Limb (tissue), 2 donors: ENCODE measurements at regions not wholly inside any gene's neighbourhood (a gene's known extent, or its start where the extent isn't known, plus 50 kb on each side); places are given as distances from the start of the nearest gene placed in this dataset.

ENCODE experiments used
- DNase-seq, 2 donors: peaks; one replicate each; pipeline ENCODE4 v3.0.0-alpha.2; 2016; ENCODE audit errors: extremely low spot score in 2 of 2

- no peak for DNase-seq
Measured at GRCh38 chr12:126789963-126790362, 1477.0 kb upstream of the TMEM132C start.

- DNase-seq: no peak
Measured at GRCh38 chr12:126791122-126791521, 1475.8 kb upstream of the TMEM132C start.

DNA sequence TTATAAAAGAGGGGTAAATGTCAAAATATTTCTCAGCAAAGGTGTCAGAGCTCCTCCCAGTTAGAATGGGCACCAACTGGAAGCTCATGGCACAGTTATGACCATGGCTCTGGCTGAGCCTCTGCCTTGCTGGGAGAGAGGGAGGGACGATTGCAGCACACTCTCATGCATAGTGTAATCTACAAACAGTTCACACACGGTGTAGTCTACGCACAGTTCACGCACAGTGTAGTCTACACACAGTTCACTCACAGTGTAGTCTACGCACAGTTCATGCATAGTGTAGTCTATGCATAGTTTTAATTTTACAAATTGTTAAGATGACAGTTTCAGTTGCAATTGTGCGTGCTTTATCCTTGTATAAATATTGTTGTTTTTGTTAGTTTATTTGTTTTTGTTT is 1474.6 kb upstream of the TMEM132C start:
- no peak for DNase-seq

- DNase-seq: no peak
Measured at GRCh38 chr12:126797525-126797924, 1469.4 kb upstream of the TMEM132C start.

DNA sequence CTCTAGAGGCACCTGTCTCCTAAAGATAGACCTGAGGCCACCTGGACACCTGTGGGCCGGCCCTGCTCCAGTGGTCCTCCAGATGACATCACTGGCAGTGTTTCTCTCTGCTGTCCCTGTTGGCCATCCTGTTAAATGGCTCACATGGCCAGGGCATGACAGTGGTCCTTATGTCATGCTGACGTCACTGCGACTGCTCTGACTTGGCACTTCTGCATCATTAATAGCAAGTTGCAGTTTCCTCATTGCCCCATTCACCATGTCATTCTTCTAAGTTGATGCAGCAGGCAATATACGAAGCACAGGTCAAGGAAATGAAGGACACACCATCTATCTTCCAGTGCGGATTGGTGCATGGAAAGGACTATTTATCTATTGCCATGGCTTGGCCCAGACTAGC is 1468.5 kb upstream of the TMEM132C start:
- no peak for DNase-seq

GRCh38 chr12:126807312-126807865 is 1459.6 kb upstream of the TMEM132C start:
- no peak for DNase-seq

- DNase-seq: peak in 1 of 2 donors; percentile 55
Measured at GRCh38 chr12:126811391-126811790, 1455.6 kb upstream of the TMEM132C start.

DNA sequence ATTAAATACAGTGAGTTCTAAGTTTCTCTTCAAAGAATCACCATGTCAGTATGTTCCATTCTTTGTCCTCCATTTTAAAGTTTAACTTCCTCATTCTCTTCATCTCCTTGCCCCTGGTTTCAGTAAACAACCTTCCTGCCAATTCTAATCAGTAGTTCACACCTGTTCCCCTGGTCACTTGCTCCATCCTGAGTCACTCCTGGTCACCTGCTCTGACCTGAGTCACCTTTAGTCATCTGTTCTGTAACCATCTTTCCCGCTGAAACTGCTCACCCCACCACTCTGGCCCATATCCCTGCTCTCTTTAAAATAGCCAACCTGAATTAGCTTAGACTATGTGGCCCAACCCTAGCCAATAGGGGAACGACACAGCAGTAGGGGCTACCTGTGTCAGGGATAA is 1447.4 kb upstream of the TMEM132C start:
- DNase-seq: no peak

- no peak for DNase-seq
Measured at GRCh38 chr12:126830778-126831680, 1435.9 kb upstream of the TMEM132C start.

DNA sequence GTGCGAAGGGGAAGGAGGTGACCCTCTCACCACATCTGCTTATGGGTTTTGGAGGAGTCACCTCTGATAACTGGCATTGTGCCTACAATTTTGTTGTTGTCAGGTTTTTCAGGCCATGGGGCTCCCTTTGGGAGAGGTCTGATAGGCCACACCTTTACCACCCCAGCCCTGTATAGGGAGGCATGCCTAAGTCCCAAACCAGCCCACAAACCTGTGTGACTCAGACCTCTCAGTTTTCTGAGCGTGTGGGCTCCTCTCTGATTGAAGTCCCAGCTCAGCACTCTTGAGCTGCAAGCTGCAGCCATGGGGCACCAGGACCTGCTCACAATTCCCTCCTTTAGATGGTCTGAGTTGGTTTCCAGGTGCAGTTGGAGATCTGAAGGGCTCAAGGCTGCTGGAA is 1429.3 kb upstream of the TMEM132C start:
- DNase-seq: no peak

DNA sequence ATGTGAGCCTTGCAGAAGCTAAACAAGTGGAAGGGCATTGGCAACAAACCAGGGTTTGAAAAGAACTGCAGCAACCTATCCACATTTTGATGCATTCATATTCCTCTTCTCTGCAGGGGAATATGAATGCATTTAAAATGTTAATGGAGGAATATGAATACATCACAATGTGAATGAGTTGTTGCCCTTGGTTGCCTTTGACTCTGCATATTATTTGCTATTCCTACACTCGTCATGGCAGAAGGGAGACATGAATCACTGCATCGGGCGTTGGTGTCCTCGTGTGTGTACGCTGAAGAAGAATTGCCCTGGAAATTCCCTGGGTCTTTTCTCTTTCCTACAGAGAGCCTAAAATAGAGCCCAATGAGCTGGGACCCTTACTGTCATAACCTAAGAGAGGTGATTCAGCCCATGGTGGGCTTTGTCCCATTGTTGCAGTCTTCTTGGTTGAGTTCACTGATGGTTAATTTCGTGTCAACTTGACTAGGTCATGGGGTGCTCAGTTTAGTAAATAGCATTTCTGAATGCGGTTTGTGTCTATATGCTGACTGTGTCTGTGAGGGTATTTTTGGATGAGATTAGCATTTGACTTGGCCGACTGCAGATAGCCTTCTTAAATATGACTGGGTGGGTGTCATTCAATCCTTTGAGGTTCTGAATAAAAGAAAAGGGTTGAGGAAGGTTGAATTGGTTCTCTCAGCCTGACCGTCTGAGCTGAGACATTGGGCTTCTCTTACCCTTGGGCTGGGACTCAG is 1422.9 kb upstream of the TMEM132C start:
- DNase-seq: no peak

- no peak for DNase-seq
Measured at GRCh38 chr12:126847005-126847629, 1419.9 kb upstream of the TMEM132C start.

DNA sequence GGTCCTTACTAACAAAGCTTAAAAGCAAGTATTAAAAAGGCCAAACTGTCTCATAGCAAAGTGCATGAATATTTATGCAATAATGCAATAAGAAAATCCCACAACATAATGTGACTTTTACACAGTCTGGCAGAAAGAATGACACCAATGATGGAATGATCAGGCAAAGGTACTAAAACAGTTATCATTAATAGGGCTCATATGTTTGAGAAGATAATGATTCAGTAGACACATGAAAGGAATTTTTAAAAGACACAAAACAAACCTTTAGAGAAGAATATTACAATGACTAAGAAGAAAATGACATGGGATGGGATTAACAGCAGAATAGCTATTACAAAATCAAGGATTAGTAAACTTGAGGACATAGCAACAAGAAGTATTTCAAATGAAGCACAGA is 1411.2 kb upstream of the TMEM132C start:
- DNase-seq: no peak

DNA sequence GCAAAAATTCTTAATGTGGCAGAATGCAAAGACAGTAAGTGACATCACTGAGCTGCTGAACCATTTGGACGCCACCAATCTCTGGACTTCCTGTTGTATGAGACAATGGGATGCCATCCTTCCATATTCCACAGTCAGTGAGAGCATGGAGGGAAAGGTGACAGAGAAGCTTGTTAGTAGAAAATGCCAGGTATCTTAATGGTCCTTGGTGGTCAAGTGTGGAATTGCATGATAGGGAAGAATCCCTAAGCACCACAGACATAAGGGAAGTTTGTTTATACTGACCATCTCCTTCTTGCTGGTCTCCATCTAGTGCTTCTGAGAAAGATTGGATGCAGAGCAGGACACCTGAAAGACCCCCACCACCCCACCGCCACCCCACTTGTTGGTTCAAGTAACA is 1410.0 kb upstream of the TMEM132C start:
- no peak for DNase-seq

DNA sequence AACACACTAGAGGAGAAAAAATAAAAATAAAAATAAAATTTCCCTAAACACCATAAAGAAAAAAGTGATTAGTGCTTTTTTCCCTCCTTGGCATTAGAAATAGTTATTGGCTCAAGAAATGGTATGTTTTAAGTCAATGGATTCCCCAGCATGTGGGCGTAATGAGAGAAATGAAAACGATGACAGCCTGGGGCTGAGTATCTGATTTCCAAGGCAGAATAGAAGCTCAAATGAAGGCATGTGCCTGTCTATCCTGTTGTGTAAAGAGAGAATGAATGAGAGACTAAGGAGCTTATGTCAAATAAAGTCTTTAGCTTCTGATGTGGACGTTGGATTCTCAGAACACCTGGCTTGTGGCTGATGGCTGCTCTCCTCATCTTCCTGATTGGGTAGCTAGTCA is 1408.4 kb upstream of the TMEM132C start:
- no peak for DNase-seq

GRCh38 chr12:126860210-126860609 is 1406.8 kb upstream of the TMEM132C start:
- DNase-seq: no peak

GRCh38 chr12:126862500-126862899 is 1404.5 kb upstream of the TMEM132C start:
- DNase-seq: no peak

- no peak for DNase-seq
Measured at GRCh38 chr12:126869644-126870043, 1397.3 kb upstream of the TMEM132C start.

DNA sequence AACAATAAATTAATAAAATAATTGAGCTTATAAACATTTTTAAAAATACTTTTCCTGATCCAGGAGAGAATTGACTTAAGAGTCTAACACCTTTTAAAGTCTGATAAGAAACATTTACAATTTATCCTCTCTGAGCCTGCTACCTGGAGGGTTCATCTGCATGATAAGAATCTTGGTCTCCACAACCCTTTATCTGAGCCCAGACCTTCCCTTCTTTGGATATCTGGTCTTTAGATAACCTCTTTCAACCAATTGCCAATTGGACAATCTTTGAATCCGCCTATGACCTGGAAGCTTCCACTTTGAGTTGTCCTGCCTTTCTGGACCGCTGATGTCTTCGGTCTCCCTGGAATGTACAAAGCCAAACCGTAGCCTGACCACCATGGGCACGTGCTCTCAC is 1393.3 kb upstream of the TMEM132C start:
- DNase-seq: no peak

- DNase-seq: peak; percentile 45 to 80
Measured at GRCh38 chr12:126874427-126875026, 1392.4 kb upstream of the TMEM132C start.

GRCh38 chr12:126879842-126880241 is 1387.1 kb upstream of the TMEM132C start:
- DNase-seq: no peak
